Prostate gland (tissue), 2 donors: ENCODE measurements at regions not wholly inside any gene's neighbourhood (a gene's known extent, or its start where the extent isn't known, plus 50 kb on each side); places are given as distances from the start of the nearest gene placed in this dataset.

ENCODE experiments used
- POLR2A ChIP-seq: fragments of 450-650 bp; IDR thresholded peaks from one replicate; pipeline ENCODE4 v1.6.1; 2016; ENCODE audit warnings: antibody characterized with exemption, mild to moderate bottlenecking
- POLR2AphosphoS5 ChIP-seq: sonication (generic); formaldehyde crosslinking; IDR thresholded peaks from one replicate; pipeline ENCODE4 v1.6.1; 2017; ENCODE audit warnings: antibody characterized with exemption
- TF ChIP-seq, protein P1 (sequence below), 4 experiments: fragments of 200-600 bp in 2 of 4; fragments of 450-650 bp in 2 of 4; sonication (generic) in 2 of 4; IDR thresholded peaks; 1 replicate in 3 of 4; 2 replicates in 1 of 4; pipeline ENCODE4 v1.5.1; 2016 to 2019; ENCODE audit warnings: antibody characterized with exemption in 4 of 4, mild to moderate bottlenecking in 2 of 4, moderate library complexity in 2 of 4

DNA sequence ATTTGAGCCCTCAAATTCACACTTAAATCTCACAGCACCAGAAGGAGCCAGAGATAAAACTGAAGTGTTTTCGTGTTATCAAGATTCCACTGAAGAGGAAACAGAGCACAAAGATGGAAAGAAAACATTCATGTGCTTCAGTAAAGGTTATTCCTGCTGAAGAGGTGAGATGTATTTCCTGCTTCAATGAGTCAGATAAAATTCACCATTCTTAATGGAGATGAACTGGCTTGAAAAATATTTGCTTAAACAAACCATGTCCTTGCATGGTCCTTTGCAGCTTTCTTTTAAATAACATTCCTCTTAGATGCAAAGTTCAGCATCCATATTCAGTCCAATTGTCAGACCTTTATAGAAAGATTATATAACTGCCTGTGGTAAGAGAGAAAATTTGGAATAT is 294.2 kb downstream of the IPMK start:
- TF ChIP-seq POLR2A (no peak), POLR2AphosphoS5 (no peak)
- TF ChIP-seq, protein P1, sequence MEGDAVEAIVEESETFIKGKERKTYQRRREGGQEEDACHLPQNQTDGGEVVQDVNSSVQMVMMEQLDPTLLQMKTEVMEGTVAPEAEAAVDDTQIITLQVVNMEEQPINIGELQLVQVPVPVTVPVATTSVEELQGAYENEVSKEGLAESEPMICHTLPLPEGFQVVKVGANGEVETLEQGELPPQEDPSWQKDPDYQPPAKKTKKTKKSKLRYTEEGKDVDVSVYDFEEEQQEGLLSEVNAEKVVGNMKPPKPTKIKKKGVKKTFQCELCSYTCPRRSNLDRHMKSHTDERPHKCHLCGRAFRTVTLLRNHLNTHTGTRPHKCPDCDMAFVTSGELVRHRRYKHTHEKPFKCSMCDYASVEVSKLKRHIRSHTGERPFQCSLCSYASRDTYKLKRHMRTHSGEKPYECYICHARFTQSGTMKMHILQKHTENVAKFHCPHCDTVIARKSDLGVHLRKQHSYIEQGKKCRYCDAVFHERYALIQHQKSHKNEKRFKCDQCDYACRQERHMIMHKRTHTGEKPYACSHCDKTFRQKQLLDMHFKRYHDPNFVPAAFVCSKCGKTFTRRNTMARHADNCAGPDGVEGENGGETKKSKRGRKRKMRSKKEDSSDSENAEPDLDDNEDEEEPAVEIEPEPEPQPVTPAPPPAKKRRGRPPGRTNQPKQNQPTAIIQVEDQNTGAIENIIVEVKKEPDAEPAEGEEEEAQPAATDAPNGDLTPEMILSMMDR (IDR thresholded peaks at IDR 0.05): no peak
